Progenitor cell of endocrine pancreas (in vitro differentiated cells): ENCODE measurements at regions not wholly inside any gene's neighbourhood (a gene's known extent, or its start where the extent isn't known, plus 50 kb on each side); places are given as distances from the start of the nearest gene placed in this dataset.
A peak's percentile ranks its signal among the peaks of the same experiment; 100 is the strongest.
"Not testable (repeated sequence)": the region's sequence is repeated elsewhere in the genome, so short reads cannot be mapped to it uniquely, and the experiment has no call there.

Experiments
- DNase-seq: peaks from one replicate; pipeline ENCODE4 v3.0.0; 2021; ENCODE audit warnings: low spot score; ENCODE audit not compliant: unreplicated experiment
- H3K27ac Mint-ChIP-seq: 2 replicates; pipeline ENCODE4 v1.8.0; 2021; ENCODE audit warnings: mild to moderate bottlenecking, moderate library complexity, mixed read lengths
- H3K27me3 Mint-ChIP-seq: 2 replicates; pipeline ENCODE4 v1.8.0; 2021; ENCODE audit warnings: mixed read lengths
- H3K36me3 Mint-ChIP-seq: 2 replicates; pipeline ENCODE4 v1.8.0; 2022; ENCODE audit warnings: mixed read lengths; ENCODE audit not compliant: insufficient read depth
- H3K4me1 Mint-ChIP-seq: 2 replicates; pipeline ENCODE4 v1.8.0; 2021; ENCODE audit warnings: low read depth, mixed read lengths
- H3K4me3 Mint-ChIP-seq: 2 replicates; pipeline ENCODE4 v1.8.0; 2021; ENCODE audit warnings: low read depth, mild to moderate bottlenecking, moderate library complexity, mixed read lengths
- H3K9me3 Mint-ChIP-seq: 2 replicates; pipeline ENCODE4 v1.8.0; 2021; ENCODE audit warnings: low read depth, mixed read lengths
- TF ChIP-seq, protein P1 (sequence below): fragments of 200-600 bp; sonication (generic); IDR thresholded peaks from one replicate; pipeline ENCODE4 v1.5.0; 2021; ENCODE audit warnings: antibody characterized with exemption, mild to moderate bottlenecking; ENCODE audit not compliant: unreplicated experiment

DNA sequence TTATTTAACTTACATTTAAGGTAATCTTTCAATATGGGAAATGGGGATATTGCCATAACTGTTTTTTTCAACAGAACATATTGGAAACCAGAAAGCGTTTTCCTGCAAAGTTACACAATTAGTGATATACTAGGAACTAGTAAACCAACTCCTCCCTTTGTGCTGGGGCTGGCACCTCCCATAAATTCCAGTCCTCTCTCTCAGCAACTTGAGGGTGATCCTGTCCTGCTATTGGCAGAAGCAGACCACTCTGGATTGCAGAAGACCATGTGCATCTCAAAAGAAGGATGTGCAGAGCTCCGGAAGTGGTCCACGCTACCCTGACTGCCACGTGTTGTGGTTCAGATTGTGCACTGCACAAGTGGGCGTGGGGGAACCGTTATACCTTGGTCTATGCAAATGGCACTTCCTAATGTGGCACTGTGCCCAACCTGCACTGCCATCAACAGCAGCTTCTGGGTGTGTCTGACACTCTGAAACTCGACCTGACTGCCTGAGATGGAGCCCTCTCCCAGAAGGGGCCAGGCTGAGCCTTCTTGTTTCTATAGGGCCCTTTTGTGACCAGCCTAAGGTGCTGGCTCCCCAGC is 219.2 kb downstream of the ZNF516 start:
- Mint-ChIP-seq H3K36me3 (no peaks in the 10 kb centered on the region), H3K27me3 (peaks cover 21% of the 10 kb centered on the region), H3K27ac (no peak overlapping the region), H3K4me1 (no peaks in the 10 kb centered on the region), H3K4me3 (no peak overlapping the region), H3K9me3 (no peaks in the 10 kb centered on the region)
- TF ChIP-seq, protein P1, sequence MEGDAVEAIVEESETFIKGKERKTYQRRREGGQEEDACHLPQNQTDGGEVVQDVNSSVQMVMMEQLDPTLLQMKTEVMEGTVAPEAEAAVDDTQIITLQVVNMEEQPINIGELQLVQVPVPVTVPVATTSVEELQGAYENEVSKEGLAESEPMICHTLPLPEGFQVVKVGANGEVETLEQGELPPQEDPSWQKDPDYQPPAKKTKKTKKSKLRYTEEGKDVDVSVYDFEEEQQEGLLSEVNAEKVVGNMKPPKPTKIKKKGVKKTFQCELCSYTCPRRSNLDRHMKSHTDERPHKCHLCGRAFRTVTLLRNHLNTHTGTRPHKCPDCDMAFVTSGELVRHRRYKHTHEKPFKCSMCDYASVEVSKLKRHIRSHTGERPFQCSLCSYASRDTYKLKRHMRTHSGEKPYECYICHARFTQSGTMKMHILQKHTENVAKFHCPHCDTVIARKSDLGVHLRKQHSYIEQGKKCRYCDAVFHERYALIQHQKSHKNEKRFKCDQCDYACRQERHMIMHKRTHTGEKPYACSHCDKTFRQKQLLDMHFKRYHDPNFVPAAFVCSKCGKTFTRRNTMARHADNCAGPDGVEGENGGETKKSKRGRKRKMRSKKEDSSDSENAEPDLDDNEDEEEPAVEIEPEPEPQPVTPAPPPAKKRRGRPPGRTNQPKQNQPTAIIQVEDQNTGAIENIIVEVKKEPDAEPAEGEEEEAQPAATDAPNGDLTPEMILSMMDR, result no peak
- DNase-seq, result no peak

DNA sequence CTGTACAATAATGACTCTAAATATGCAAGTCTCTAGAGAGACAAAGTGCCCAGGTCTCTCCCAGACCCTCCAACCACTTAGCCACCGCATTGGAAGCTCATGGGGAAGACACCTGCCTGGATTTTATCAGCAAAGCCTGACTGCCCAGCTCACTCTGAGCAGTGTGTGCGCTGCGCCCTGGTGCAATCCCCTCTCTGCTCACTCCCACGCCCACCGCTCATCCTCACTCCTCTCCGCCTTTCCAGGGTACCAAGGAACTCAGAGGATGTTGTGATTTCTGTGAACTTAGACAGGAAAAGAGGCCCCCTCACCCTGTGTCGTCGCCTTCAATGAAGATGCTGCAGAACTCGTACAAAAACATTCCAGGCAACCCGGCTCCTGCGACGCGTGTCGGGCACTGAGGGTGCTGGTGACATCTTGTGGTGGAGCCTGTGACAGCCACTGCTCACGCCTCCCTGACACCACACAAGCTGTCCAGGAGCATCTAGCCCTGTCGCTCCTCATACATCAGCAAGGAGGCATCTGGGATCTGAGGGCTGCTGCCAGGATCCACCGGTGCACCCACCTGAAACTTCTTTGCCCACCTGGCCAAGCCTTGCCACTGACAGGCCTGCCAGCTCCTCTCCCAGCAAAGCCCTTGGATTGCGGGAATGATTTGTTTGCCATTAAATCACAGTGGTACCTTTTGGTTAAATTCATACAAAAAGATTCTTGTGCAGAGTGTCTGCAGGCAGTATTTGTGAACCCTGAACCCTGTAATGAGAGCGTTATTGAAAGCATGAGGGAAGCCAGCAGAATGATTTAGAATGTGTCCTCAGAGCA is 220.4 kb downstream of the ZNF516 start:
- Mint-ChIP-seq H3K4me1 (no peaks in the 10 kb centered on the region), H3K27ac (no peak overlapping the region), H3K9me3 (no peaks in the 10 kb centered on the region), H3K36me3 (no peaks in the 10 kb centered on the region), H3K27me3 (peaks cover 21% of the 10 kb centered on the region), H3K4me3 (no peak overlapping the region)
- no peak for DNase-seq
- TF ChIP-seq, protein P1, result peak; percentile 56

DNA sequence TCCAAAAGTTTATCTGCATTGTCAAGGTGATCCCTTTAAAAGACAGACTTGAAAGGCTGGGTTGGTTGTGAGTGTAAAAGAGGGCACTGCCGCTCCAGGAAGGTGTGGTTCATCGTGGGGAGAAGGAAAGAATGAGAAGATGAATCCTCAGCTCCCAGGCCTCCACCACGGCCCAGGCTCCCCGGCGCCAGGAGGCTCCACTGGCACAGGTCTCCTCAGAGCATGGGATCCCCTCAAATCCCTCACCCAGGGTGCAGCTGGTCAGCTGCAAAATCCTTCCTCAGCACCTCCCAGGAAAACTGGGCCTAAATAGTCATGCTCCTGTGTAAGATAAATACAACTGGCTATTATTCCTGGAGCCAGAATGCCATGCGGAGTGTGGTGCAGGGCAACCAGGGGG is 221.1 kb downstream of the ZNF516 start:
- Mint-ChIP-seq H3K27me3 (peaks cover 21% of the 10 kb centered on the region), H3K36me3 (no peaks in the 10 kb centered on the region), H3K9me3 (no peaks in the 10 kb centered on the region), H3K27ac (no peak overlapping the region), H3K4me1 (no peaks in the 10 kb centered on the region), H3K4me3 (no peak overlapping the region)
- DNase-seq, result no peak
- TF ChIP-seq, protein P1, result no peak

DNA sequence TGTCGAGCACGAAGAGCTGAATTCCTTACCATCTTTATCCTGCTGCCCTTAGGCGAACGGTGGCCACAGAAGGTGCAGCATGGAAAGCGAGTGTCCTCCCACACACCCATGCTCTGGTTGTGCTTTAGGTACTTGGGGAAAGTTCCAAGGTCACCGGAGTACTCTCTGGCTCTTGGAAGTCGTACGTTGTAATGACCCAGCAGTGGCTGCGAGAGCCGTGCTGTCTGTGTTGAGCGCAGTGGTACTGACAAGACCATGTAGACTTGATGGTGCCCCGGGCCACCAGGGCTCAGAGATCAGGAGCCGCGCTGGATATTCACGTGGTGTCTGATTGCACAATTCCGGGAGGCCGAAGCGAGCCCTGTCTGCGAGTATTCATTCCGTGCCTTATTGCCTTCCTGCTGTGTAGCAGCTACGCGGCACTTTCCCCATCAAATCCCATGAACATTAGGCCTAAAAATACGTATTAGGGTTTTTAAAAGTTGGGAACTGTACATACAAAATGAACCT is 222.0 kb downstream of the ZNF516 start:
- Mint-ChIP-seq H3K27ac (no peak overlapping the region), H3K9me3 (no peaks in the 10 kb centered on the region), H3K4me3 (no peak overlapping the region), H3K36me3 (no peaks in the 10 kb centered on the region), H3K27me3 (peaks cover 21% of the 10 kb centered on the region), H3K4me1 (no peaks in the 10 kb centered on the region)
- DNase-seq, result no peak
- TF ChIP-seq, protein P1, result no peak

DNA sequence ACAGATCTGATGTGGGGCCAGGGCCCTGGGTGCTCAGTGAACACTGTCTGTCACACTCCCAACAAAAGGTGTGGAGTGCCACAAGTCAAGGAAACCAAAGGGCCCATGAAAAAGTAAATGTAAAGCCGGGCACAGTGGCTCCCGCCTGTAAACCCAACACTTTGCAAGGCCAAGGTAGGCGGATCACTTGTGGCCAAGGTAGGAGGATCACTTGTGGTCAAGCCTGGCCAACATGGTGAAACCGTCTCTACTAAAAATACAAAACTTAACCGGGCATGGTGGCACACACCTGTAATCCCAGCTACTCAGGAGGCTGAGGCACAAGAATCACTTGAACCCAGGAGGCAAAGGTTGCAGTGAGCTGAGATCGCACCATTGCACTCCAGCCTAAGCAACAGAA is 227.6 kb downstream of the ZNF516 start:
- not testable (repeated sequence) for H3K36me3 Mint-ChIP-seq, H3K4me3 Mint-ChIP-seq, H3K9me3 Mint-ChIP-seq, H3K27ac Mint-ChIP-seq, DNase-seq, H3K27me3 Mint-ChIP-seq, H3K4me1 Mint-ChIP-seq
